C4-2B (cell line): ENCODE measurements at regions not wholly inside any gene's neighbourhood (a gene's known extent, or its start where the extent isn't known, plus 50 kb on each side); places are given as distances from the start of the nearest gene placed in this dataset.

Source experiments
- H3K27ac ChIP-seq: fragments of 450-650 bp; 2 replicates; pipeline ENCODE4 v1.5.1; 2017
- CTCF ChIP-seq: fragments of 450-650 bp; conservative IDR thresholded peaks from 2 replicates; pipeline ENCODE4 v1.5.1; 2017; ENCODE audit warnings: mild to moderate bottlenecking
- ZFX ChIP-seq: fragments of 450-650 bp; IDR thresholded peaks from 2 replicates; pipeline ENCODE4 v1.6.1; 2017

- H3K27ac ChIP-seq = no peak overlapping the region
- TF ChIP-seq CTCF (no peak), ZFX (no peak)
Measured at GRCh38 chr4:19014594-19014993, 993.0 kb upstream of the LCORL start.

- TF ChIP-seq ZFX (no peak), CTCF (no peak)
- H3K27ac ChIP-seq = no peak overlapping the region
Measured at GRCh38 chr4:19010761-19011160, 989.2 kb upstream of the LCORL start.

- TF ChIP-seq CTCF = no peak
- no peak for TF ChIP-seq ZFX
- no peak overlapping the region for H3K27ac ChIP-seq
Measured at GRCh38 chr4:19009881-19010280, 988.3 kb upstream of the LCORL start.

- no peak overlapping the region for H3K27ac ChIP-seq
- TF ChIP-seq ZFX (no peak), CTCF (no peak)
Measured at GRCh38 chr4:19005211-19005610, 983.7 kb upstream of the LCORL start.

GRCh38 chr4:19002170-19002569, 980.6 kb upstream of the LCORL start:
- TF ChIP-seq ZFX (no peak), CTCF (no peak)

GRCh38 chr4:18999595-18999994, 978.0 kb upstream of the LCORL start:
- TF ChIP-seq CTCF (no peak), ZFX (no peak)
- no peak overlapping the region for H3K27ac ChIP-seq

More at GRCh38 chr4:19002170-19002569, 980.6 kb upstream of the LCORL start:
- H3K27ac ChIP-seq = no peak overlapping the region

- H3K27ac ChIP-seq = no peak overlapping the region
- no peak for TF ChIP-seq CTCF
- TF ChIP-seq ZFX = no peak
Measured at GRCh38 chr4:18981234-18981615, 959.7 kb upstream of the LCORL start.
